Osteocyte (in vitro differentiated cells): ENCODE measurements at regions not wholly inside any gene's neighbourhood (a gene's known extent, or its start where the extent isn't known, plus 50 kb on each side); places are given as distances from the start of the nearest gene placed in this dataset.

ENCODE experiments used
- DNase-seq: peaks from one replicate; pipeline ENCODE4 v3.0.0; 2021; ENCODE audit warnings: mixed read lengths; ENCODE audit not compliant: unreplicated experiment; ENCODE audit errors: extremely low spot score
- H3K27ac Mint-ChIP-seq: one replicate; pipeline ENCODE4 v1.8.0; 2021; ENCODE audit warnings: mild to moderate bottlenecking, mixed read lengths; ENCODE audit not compliant: unreplicated experiment
- H3K27me3 Mint-ChIP-seq: one replicate; pipeline ENCODE4 v1.8.0; 2021; ENCODE audit warnings: mixed read lengths; ENCODE audit not compliant: unreplicated experiment
- H3K36me3 Mint-ChIP-seq: one replicate; pipeline ENCODE4 v1.8.0; 2021; ENCODE audit warnings: mixed read lengths; ENCODE audit not compliant: unreplicated experiment
- H3K4me1 Mint-ChIP-seq: one replicate; pipeline ENCODE4 v1.8.0; 2021; ENCODE audit warnings: mixed read lengths; ENCODE audit not compliant: unreplicated experiment
- H3K4me3 Mint-ChIP-seq: one replicate; pipeline ENCODE4 v1.8.0; 2021; ENCODE audit warnings: mild to moderate bottlenecking, moderate library complexity, mixed read lengths; ENCODE audit not compliant: unreplicated experiment
- H3K9me3 Mint-ChIP-seq: one replicate; pipeline ENCODE4 v1.8.0; 2021; ENCODE audit warnings: mixed read lengths; ENCODE audit not compliant: unreplicated experiment
- TF ChIP-seq, protein P1 (sequence below): fragments of 200-600 bp; sonication (generic); IDR thresholded peaks from 2 replicates; pipeline ENCODE4 v1.5.0; 2021; ENCODE audit warnings: antibody characterized with exemption, mild to moderate bottlenecking, moderate library complexity

DNA sequence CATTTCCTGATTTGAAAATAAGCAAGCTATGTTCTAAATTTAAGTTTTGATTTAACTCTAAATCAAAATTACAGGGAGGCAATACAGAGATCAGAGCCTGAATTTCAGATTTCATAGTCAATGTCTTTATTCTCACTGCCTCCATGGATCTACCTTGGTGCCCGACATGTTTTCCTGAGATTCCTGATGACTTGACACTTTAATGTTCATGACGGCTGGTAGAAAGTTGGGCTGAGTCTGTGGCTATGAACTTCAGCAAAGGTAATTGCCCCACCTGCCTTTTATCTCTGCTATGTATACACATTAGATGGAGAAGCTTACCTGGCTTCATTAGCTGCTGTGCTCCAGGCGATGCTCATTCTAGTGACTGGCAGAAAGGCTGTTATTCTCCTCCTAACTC is 1390.5 kb upstream of the CELF4 start:
- Mint-ChIP-seq H3K27ac (no peak overlapping the region), H3K36me3 (no peaks in the 10 kb centered on the region), H3K9me3 (peaks cover 1% of the 10 kb centered on the region), H3K4me1 (no peaks in the 10 kb centered on the region), H3K4me3 (no peak overlapping the region), H3K27me3 (no peaks in the 10 kb centered on the region)
- no peak for DNase-seq
- TF ChIP-seq, protein P1, sequence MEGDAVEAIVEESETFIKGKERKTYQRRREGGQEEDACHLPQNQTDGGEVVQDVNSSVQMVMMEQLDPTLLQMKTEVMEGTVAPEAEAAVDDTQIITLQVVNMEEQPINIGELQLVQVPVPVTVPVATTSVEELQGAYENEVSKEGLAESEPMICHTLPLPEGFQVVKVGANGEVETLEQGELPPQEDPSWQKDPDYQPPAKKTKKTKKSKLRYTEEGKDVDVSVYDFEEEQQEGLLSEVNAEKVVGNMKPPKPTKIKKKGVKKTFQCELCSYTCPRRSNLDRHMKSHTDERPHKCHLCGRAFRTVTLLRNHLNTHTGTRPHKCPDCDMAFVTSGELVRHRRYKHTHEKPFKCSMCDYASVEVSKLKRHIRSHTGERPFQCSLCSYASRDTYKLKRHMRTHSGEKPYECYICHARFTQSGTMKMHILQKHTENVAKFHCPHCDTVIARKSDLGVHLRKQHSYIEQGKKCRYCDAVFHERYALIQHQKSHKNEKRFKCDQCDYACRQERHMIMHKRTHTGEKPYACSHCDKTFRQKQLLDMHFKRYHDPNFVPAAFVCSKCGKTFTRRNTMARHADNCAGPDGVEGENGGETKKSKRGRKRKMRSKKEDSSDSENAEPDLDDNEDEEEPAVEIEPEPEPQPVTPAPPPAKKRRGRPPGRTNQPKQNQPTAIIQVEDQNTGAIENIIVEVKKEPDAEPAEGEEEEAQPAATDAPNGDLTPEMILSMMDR, result no peak

DNA sequence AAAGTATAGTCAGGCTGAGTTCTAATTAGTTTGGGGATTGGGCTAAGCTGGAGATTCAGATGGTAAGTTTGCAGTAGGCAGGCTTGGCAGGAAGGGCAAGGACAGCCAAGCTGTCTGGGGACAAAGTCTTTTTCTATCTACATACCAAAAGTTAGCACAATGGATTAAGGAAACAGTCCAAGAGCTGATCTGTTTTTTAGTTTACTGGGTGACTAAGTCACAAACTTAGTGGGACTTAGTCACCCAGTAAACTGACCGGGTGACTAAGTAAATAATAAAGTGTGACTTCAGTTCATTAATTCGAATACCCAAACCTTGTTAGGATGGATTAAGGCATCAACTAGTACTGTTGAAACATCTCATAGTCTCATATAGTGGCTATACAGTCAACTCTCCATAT is 1386.0 kb upstream of the CELF4 start:
- TF ChIP-seq, protein P1, result no peak
- Mint-ChIP-seq H3K4me3 (no peak overlapping the region), H3K27ac (no peak overlapping the region), H3K4me1 (no peaks in the 10 kb centered on the region), H3K9me3 (peaks cover 4% of the 10 kb centered on the region), H3K36me3 (no peaks in the 10 kb centered on the region), H3K27me3 (no peaks in the 10 kb centered on the region)
- no peak for DNase-seq

DNA sequence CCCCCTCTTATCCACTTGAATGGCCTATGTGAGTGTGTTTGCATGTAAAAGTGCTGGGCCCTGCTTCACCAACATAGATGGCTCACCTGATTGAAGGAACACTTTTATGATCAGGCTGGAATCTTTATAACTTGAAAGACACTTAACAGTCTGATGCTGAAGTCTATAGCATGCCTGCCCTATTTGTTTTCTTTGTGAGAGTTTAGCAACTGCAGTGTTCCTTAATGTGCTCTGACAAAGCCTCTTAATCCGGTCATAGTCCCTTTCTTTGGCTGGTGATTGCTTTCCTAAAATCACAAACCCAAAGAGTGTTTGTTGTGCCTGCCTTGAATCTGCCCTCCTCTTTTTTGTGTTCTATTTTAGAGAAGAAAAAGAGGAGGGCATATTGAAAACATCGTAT is 1382.8 kb upstream of the CELF4 start:
- TF ChIP-seq, protein P1, result no peak
- Mint-ChIP-seq H3K27me3 (no peaks in the 10 kb centered on the region), H3K36me3 (no peaks in the 10 kb centered on the region), H3K4me1 (no peaks in the 10 kb centered on the region), H3K9me3 (peaks cover 16% of the 10 kb centered on the region), H3K27ac (no peak overlapping the region), H3K4me3 (no peak overlapping the region)
- DNase-seq, result no peak

DNA sequence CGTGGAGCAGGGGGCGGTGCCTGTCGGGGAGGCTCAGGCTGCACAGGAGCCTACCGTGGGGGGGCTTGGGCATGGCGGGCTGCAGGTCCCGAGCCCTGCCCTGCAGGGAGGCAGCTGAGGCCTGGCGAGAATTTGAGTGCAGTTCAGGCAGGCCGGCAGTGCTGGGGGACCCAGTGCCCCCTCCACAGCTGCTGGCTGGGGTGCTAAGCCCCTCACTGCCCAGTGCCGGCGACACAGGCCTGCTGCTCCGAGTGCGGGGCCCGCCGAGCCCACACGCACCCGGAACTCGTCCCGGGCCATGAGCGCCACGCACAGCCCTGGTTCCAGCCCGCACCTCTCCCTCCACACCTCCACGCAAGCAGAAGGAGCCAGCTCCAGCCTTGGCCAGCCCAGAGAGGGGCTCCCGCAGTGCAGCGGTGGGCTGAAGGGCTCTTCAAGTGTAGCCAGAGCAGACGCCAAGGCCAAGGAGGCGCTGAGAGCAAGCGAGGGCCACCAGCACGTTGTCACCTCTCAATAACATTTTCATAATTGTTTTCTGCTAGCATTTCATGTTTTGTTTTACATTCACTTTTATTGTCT is 1378.9 kb upstream of the CELF4 start:
- H3K9me3 Mint-ChIP-seq, result peaks cover 34% of the 10 kb centered on the region
- TF ChIP-seq, protein P1, result no peak

DNA sequence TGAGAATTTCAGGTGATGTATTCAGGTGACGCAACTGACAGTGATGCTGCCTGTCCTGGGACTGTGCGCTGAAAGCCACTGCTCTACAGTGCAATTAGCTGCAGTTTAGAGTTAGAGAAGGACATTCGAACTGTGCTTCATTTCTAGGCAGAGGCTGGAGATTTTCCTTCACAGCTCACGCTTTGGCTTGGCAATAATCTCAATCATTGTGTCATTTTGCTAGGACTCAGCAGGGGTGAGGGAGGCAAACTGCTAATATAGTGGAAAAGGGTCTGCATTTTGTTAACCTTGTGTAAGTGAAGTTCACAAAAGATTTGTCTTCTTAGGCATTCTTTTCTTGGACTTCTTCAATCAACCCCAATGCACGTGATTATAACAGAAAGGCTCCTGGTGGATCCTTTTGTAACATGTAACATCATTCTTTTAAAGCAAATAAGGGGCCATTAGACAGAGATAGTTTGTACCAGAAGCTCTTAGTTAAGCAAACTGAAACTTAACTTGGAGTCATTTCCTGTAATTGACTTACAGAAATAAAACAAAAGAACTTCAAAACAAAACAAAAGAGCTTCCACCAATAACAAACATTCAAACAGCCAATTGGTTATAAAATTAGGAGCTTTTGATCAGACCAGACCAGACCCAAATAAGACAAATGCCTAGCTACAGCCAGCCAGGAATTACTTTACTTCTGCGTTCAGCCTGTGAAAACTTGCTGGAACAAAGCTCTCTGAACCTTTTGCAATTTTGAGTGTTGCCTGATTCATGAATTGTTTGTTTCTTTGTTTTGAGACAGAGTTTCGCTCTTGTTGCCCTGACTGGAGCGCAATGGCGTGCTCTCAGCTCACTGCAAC is 1376.3 kb upstream of the CELF4 start:
- H3K27me3 Mint-ChIP-seq, result no peaks in the 10 kb centered on the region
- DNase-seq, result no peak
- H3K4me1 Mint-ChIP-seq, result no peaks in the 10 kb centered on the region
- no peaks in the 10 kb centered on the region for H3K36me3 Mint-ChIP-seq
- no peak overlapping the region for H3K4me3 Mint-ChIP-seq
- no peak overlapping the region for H3K27ac Mint-ChIP-seq
- TF ChIP-seq, protein P1, result no peak
- H3K9me3 Mint-ChIP-seq, result peaks cover 53% of the 10 kb centered on the region

More for the DNA sequence above, 1378.9 kb upstream of the CELF4 start:
- Mint-ChIP-seq H3K4me3 (no peak overlapping the region), H3K27me3 (no peaks in the 10 kb centered on the region), H3K27ac (no peak overlapping the region), H3K4me1 (no peaks in the 10 kb centered on the region), H3K36me3 (no peaks in the 10 kb centered on the region)
- DNase-seq, result no peak
